HepG2 (cell line): ENCODE measurements at regions not wholly inside any gene's neighbourhood (a gene's known extent, or its start where the extent isn't known, plus 50 kb on each side); places are given as distances from the start of the nearest gene placed in this dataset.

Source experiments
- ATAC-seq: fragments of 200-7000 bp; cut with Tn5 transposase; 3 replicates; pipeline ENCODE4 v1.9.1; 2020; ENCODE audit warnings: mild to moderate bottlenecking, moderate library complexity
- BruUV-seq: library from RNA; stranded (reverse); fragments of 400-500 nt; replicated peaks from 2 replicates; lab custom pipeline; 2021; lab: Mats Ljungman, UMichigan
- CTCF ChIA-PET: fragments of 300-600 bp; formaldehyde crosslinking; extraction: SDS; loops from one replicate; lab custom pipeline; 2021; ENCODE audit warnings: low total read pairs, inconsistent platforms, low intra/inter-chr PET ratio; lab: Yijun Ruan, JAX
- POLR2A ChIA-PET: fragments of 350-600 bp; sonication (Branson Sonifier 250); formaldehyde crosslinking; loops from one replicate; lab custom pipeline; 2020; ENCODE audit warnings: antibody characterized with exemption, inconsistent platforms; lab: Yijun Ruan, JAX
- DNase-seq: peaks from one replicate; pipeline ENCODE4 v3.0.0-alpha.2; 2015; ENCODE audit warnings: low spot score
- FAIRE-seq: peaks from 3 replicates; lab custom pipeline; 2011; peaks lifted over from hg19 to GRCh38; lab: Jason Lieb, UNC
- H2AFZ ChIP-seq: one replicate; pipeline ENCODE4 v1.6.1; 2011; ENCODE audit warnings: low read length, inconsistent platforms
- H3K27ac ChIP-seq: fragments of 300-600 bp; 3 replicates; pipeline ENCODE4 v1.8.0; 2011; ENCODE audit warnings: mixed run types, mild to moderate bottlenecking, mixed read lengths, low read length, inconsistent platforms; ENCODE audit not compliant: insufficient read depth; ENCODE audit errors: extremely low read length
- H3K27me3 ChIP-seq, 2 experiments: fragments of 200-600 bp in 1 of 2; 2 replicates in 1 of 2; 3 replicates in 1 of 2; pipeline versions ENCODE4 v1.6.0 to v1.8.0; 2011; ENCODE audit warnings: low read length in 2 of 2, mild to moderate bottlenecking in 2 of 2, moderate library complexity in 2 of 2, inconsistent platforms in 1 of 2; ENCODE audit not compliant: insufficient read depth in 2 of 2, control insufficient read depth in 1 of 2
- H3K36me3 ChIP-seq, 2 experiments: fragments of 200-600 bp in 1 of 2; replicated peaks in 1 of 2; 2 replicates in 1 of 2; 3 replicates in 1 of 2; pipeline versions ENCODE4 v1.5.1 to v1.8.0; 2011; ENCODE audit warnings: low read length in 2 of 2, inconsistent platforms in 1 of 2; ENCODE audit not compliant: insufficient read depth in 2 of 2, control insufficient read depth in 1 of 2
- H3K4me1 ChIP-seq: 2 replicates; pipeline ENCODE4 v1.5.1; 2012; ENCODE audit warnings: low read length, inconsistent platforms; ENCODE audit not compliant: insufficient read depth
- H3K4me2 ChIP-seq: 2 replicates; pipeline ENCODE4 v1.6.0; 2011; ENCODE audit warnings: low read depth, low read length, inconsistent platforms
- H3K4me3 ChIP-seq, 3 experiments: fragments of 200-600 bp in 1 of 3; sonication (generic), shearing (Covaris generic) in 1 of 3; replicated peaks in 1 of 3; 2 replicates each; pipeline ENCODE4 v1.5.1; 2011 to 2016; ENCODE audit warnings: low read length in 3 of 3, inconsistent platforms in 2 of 3, low read depth in 2 of 3, mild to moderate bottlenecking in 2 of 3, control low read depth in 1 of 3, mixed read lengths in 1 of 3; ENCODE audit not compliant: insufficient read depth in 1 of 3
- H3K79me2 ChIP-seq: one replicate; pipeline ENCODE4 v1.6.1; 2011; ENCODE audit warnings: low read length, inconsistent platforms; ENCODE audit not compliant: insufficient read depth
- H3K9ac ChIP-seq: 2 replicates; pipeline ENCODE4 v1.6.0; 2011; ENCODE audit warnings: mild to moderate bottlenecking, low read depth, low read length, inconsistent platforms; ENCODE audit not compliant: insufficient read depth
- H3K9me3 ChIP-seq: 2 replicates; pipeline ENCODE4 v1.5.1; 2012; ENCODE audit warnings: mild to moderate bottlenecking, low read length
- H4K20me1 ChIP-seq: 2 replicates; pipeline ENCODE4 v1.6.0; 2011; ENCODE audit warnings: inconsistent platforms, mild to moderate bottlenecking, low read length, moderate library complexity; ENCODE audit not compliant: insufficient read depth
- DNMT3B ChIP-seq: conservative IDR thresholded peaks from 2 replicates; pipeline ENCODE4 v1.6.1; 2016; ENCODE audit warnings: missing biosample characterization, control low read depth
- SPEN ChIP-seq: sonication (generic); formaldehyde crosslinking; IDR thresholded peaks from 2 replicates; pipeline ENCODE4 v1.5.1; 2020; ENCODE audit warnings: low read depth, mild to moderate bottlenecking, missing genetic modification reagents
- XBP1 ChIP-seq: sonication (generic); formaldehyde crosslinking; IDR thresholded peaks from 2 replicates; pipeline ENCODE4 v1.5.0; 2020; ENCODE audit warnings: missing genetic modification reagents
- ZNF672 ChIP-seq: sonication (generic); formaldehyde crosslinking; IDR thresholded peaks from 2 replicates; pipeline ENCODE4 v1.8.1; 2022; ENCODE audit warnings: missing genetic modification reagents
- ZNF713 ChIP-seq: sonication (generic); formaldehyde crosslinking; IDR thresholded peaks from 2 replicates; pipeline ENCODE4 v1.4.0; 2020; ENCODE audit warnings: mild to moderate bottlenecking, missing genetic modification reagents
- ZNF747 ChIP-seq: sonication (generic); formaldehyde crosslinking; IDR thresholded peaks from 2 replicates; pipeline ENCODE4 v1.8.1; 2023; ENCODE audit warnings: missing genetic modification reagents, mild to moderate bottlenecking, borderline replicate concordance
- ZNF883 ChIP-seq: sonication (generic); formaldehyde crosslinking; IDR thresholded peaks from 2 replicates; pipeline ENCODE4 v1.5.1; 2020; ENCODE audit warnings: mild to moderate bottlenecking, missing genetic modification reagents; ENCODE audit errors: not compliant biosample characterization
- WGBS: methylation state at CpG from one replicate; pipeline ENCODE4 v1.1.6; 2017; ENCODE audit warnings: low lambda C conversion rate; 5-methylcytosine and 5-hydroxymethylcytosine counted together
- in situ Hi-C: cut with HindIII; loops from 2 replicates; pipeline ENCODE4 v1.10.0; 2017; ENCODE audit warnings: low pct_unique_long_range_greater_than_20kb; ENCODE audit not compliant: extremely low pct_ligation_motif_present
- intact Hi-C: fragments of 100-400 bp; cut with micrococcal nuclease; formaldehyde crosslinking; loops from one replicate; pipeline ENCODE4 v1.10.0; 2022; ENCODE audit not compliant: unreplicated experiment
- TF ChIP-seq, protein P1 (sequence below): sonication (generic); formaldehyde crosslinking; IDR thresholded peaks from 2 replicates; pipeline ENCODE4 v1.4.0; 2020; ENCODE audit warnings: missing genetic modification reagents

DNA sequence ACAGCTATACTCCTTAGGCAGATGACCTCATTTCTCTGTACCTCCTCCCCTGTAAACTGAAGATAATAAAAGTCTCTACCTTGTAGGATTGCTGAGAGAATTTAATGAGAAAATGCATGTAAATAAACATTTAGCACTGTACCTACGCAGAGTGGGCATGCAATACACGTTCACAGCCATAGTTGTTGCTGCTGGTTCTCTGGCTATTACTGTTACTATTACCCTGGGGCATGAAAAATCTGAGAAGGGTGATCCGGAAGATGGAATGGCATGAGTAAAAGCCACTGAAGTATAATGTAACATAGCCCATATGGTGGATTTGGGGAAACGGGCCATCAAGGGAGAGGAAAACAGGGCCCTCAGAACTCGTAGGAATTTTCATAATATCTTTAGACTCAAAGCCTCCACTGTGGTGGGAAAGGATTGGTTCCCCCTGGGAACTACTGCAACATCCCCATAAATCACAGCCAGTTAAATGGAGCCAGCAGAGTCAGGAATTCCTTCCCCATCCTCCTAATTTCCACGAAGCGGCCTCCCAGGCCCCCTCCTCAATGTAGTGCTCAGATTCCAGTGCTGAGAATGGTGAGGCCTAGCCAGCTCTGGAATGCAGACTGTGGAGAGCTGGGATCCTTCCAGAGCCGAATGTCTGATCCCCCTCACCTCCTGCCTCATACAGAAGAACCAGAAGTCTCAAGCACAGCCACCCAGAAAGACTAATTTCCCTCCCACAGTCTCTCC lies 205.3 kb downstream of the MN1 start:
- ChIA-PET CTCF (no interaction called here), POLR2A (no interaction called here)
- H3K4me3 ChIP-seq = no peak overlapping the region
- 0 out of 5 replicates have a peak, but pooled peaks cover under 1% of the 10 kb centered on the region in 2 experiments for H3K27me3 ChIP-seq
- no peaks in the 10 kb centered on the region for H3K36me3 ChIP-seq
- no peaks in the 10 kb centered on the region for H3K79me2 ChIP-seq
- FAIRE-seq (no peak), DNase-seq (no peak), ATAC-seq (no peak)
- H3K9me3 ChIP-seq = no peaks in the 10 kb centered on the region
- intact Hi-C loops (no loop called here), in situ Hi-C loops (no loop called here)
- no peak overlapping the region for H3K9ac ChIP-seq
- no peaks in the 10 kb centered on the region for H4K20me1 ChIP-seq
- BruUV-seq = no TSS peak
- H2AFZ ChIP-seq = no peak overlapping the region
- 22% methylated on average over 6 of the region's 8 CpGs for WGBS
- no peak overlapping the region for H3K27ac ChIP-seq
- no peaks in the 10 kb centered on the region for H3K4me1 ChIP-seq
- H3K4me2 ChIP-seq = no peak overlapping the region
- TF ChIP-seq ZNF713 (no peak), DNMT3B (CRISPR knock-in tag) (no peak), ZNF883 (no peak), XBP1 (CRISPR knock-in tag) (no peak), ZNF747 (CRISPR knock-in tag) (no peak), SPEN (no peak), ZNF672 (CRISPR knock-in tag) (no peak)
- TF ChIP-seq, protein P1, sequence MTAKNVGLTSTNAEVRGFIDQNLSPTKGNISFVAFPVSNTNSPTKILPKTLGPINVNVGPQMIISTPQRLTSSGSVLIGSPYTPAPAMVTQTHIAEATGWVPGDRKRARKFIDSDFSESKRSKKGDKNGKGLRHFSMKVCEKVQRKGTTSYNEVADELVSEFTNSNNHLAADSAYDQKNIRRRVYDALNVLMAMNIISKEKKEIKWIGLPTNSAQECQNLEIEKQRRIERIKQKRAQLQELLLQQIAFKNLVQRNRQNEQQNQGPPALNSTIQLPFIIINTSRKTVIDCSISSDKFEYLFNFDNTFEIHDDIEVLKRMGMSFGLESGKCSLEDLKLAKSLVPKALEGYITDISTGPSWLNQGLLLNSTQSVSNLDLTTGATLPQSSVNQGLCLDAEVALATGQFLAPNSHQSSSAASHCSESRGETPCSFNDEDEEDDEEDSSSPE (CRISPR knock-in tag) = no peak
